ENCODE measurements at regions not wholly inside any gene's neighbourhood (a gene's known extent, or its start where the extent isn't known, plus 50 kb on each side); places are given as distances from the start of the nearest gene placed in this dataset.

- TF ChIP-seq CTCF (IDR thresholded peaks at IDR 0.05; ENCODE audit: poor library complexity, severe bottlenecking) (no peak), RAD21 (conservative IDR thresholded peaks at IDR 0.05) (no peak), TAF1 (IDR thresholded peaks at IDR 0.05; ENCODE audit: low read depth) (no peak), POLR2AphosphoS5 (IDR thresholded peaks at IDR 0.05) (no peak), EZH2 (IDR thresholded peaks at IDR 0.05; ENCODE audit: borderline replicate concordance, insufficient read depth, low read length, poor library complexity, severe bottlenecking) (no peak), EP300 (conservative IDR thresholded peaks at IDR 0.05; ENCODE audit: poor library complexity, severe bottlenecking) (no peak)
Observed at GRCh38 chr2:7915302-7916091, 766.4 kb upstream of the ID2 start.

Measured in neural cell (in vitro differentiated cells).